ENCODE measurements at regions not wholly inside any gene's neighbourhood (a gene's known extent, or its start where the extent isn't known, plus 50 kb on each side); places are given as distances from the start of the nearest gene placed in this dataset.
A peak's percentile ranks its signal among the peaks of the same experiment; 100 is the strongest.

- DNase-seq (ENCODE audit: low read depth in 2 of 2), result no peak
- H3K4me3 ChIP-seq (replicated peaks in 1 of 2; ENCODE audit: low read depth in 2 of 2, low read length in 2 of 2), result no peak overlapping the region
- no peak for TF ChIP-seq CTCF (IDR thresholded peaks at IDR 0.05; ENCODE audit: low read depth, low read length)
Measured at GRCh38 chr11:96506041-96506440, 116.2 kb downstream of the JRKL start.

GRCh38 chr11:96506953-96507354 is 117.1 kb downstream of the JRKL start:
- no peak overlapping the region for H3K4me3 ChIP-seq (replicated peaks in 1 of 2; ENCODE audit: low read depth in 2 of 2, low read length in 2 of 2)
- DNase-seq (ENCODE audit: low read depth in 2 of 2), result peak in 1 of 2 donors; percentile 5
- TF ChIP-seq CTCF (IDR thresholded peaks at IDR 0.05; ENCODE audit: low read depth, low read length), result no peak

- H3K4me3 ChIP-seq (replicated peaks in 1 of 2; ENCODE audit: low read depth in 2 of 2, low read length in 2 of 2), result no peak overlapping the region
- TF ChIP-seq CTCF (IDR thresholded peaks at IDR 0.05; ENCODE audit: low read depth, low read length), result no peak
- no peak for DNase-seq (ENCODE audit: low read depth in 2 of 2)
Measured at GRCh38 chr11:96508861-96509260, 119.0 kb downstream of the JRKL start.

GRCh38 chr11:96520939-96521338 is 131.1 kb downstream of the JRKL start:
- no peak overlapping the region for H3K4me3 ChIP-seq (replicated peaks in 1 of 2; ENCODE audit: low read depth in 2 of 2, low read length in 2 of 2)
- TF ChIP-seq CTCF (IDR thresholded peaks at IDR 0.05; ENCODE audit: low read depth, low read length), result no peak
- no peak for DNase-seq (ENCODE audit: low read depth in 2 of 2)

- no peak for DNase-seq (ENCODE audit: low read depth in 2 of 2)
- TF ChIP-seq CTCF (IDR thresholded peaks at IDR 0.05; ENCODE audit: low read depth, low read length), result no peak
- no peak overlapping the region for H3K4me3 ChIP-seq (replicated peaks in 1 of 2; ENCODE audit: low read depth in 2 of 2, low read length in 2 of 2)
Measured at GRCh38 chr11:96523656-96524055, 133.8 kb downstream of the JRKL start.

GRCh38 chr11:96524475-96524874 is 134.7 kb downstream of the JRKL start:
- no peak for TF ChIP-seq CTCF (IDR thresholded peaks at IDR 0.05; ENCODE audit: low read depth, low read length)
- DNase-seq (ENCODE audit: low read depth in 2 of 2), result peak; percentile 10 to 19
- no peak overlapping the region for H3K4me3 ChIP-seq (replicated peaks in 1 of 2; ENCODE audit: low read depth in 2 of 2, low read length in 2 of 2)

- no peak overlapping the region for H3K4me3 ChIP-seq (replicated peaks in 1 of 2; ENCODE audit: low read depth in 2 of 2, low read length in 2 of 2)
- no peak for TF ChIP-seq CTCF (IDR thresholded peaks at IDR 0.05; ENCODE audit: low read depth, low read length)
- no peak for DNase-seq (ENCODE audit: low read depth in 2 of 2)
Measured at GRCh38 chr11:96530473-96530872, 140.7 kb downstream of the JRKL start.
